ENCODE measurements at regions not wholly inside any gene's neighbourhood (a gene's known extent, or its start where the extent isn't known, plus 50 kb on each side); places are given as distances from the start of the nearest gene placed in this dataset.

DNA sequence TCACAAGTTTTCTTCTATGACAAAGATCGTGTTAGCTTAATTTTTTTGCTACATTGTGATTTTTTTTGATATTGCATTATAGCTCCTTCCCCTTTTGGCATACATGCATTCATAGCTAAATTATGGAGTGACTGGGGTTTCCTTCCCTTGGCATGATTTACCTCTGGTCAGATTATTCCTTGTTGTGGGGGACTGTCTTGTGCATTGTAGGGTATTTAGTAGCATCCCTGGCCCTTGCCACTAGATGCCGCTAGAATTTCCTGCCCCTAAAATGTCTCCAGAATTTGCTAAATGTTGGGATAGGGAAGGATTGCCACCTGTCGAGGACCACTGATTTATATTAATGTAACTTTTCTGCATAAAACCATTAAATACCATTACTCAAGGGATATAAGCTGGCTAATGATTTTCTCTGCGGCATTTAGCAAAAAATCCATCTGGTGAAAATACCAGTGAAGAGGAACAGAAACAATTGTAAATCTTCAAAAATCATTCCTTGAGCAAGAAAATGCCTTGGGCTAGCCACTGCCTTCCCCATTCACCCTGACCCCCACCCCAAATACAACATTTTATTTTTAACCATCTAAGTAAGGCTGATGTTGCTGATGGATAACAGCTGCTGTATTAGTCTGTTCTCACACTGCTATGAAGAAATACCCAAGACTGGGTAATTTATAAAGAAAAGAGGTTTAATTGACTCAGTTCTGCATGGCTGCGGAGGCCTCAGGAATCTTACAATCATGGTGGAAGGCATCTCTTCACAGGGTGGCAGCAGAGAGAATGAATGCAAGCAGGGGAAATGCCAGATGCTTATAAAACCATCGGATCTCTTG, 195.2 kb downstream of the MAP2K6 start:
- intact Hi-C loops (cut with DNase I) = no loop called here
- Histone ChIP-seq H3K4me3 (no peak overlapping the region), H3K27me3 (no peaks in the 10 kb centered on the region), H3K9me3 (no peaks in the 10 kb centered on the region), H3K36me3 (no peaks in the 10 kb centered on the region), H3K27ac (peak overlapping the region; percentile 44), H3K4me1 (peaks cover 18% of the 10 kb centered on the region)
- peak; percentile 49 for ATAC-seq
- DNase-seq = no peak
- TF ChIP-seq CTCF (IDR thresholded peaks at IDR 0.05) = peak; percentile 60

GRCh38 chr17:69620363-69620762, 205.9 kb downstream of the MAP2K6 start:
- no peak for ATAC-seq
- H3K36me3 ChIP-seq = no peaks in the 10 kb centered on the region
- no peaks in the 10 kb centered on the region for H3K9me3 ChIP-seq
- H3K4me1 ChIP-seq = no peaks in the 10 kb centered on the region
- no peak for TF ChIP-seq CTCF (IDR thresholded peaks at IDR 0.05)
- DNase-seq = no peak
- H3K27me3 ChIP-seq = no peaks in the 10 kb centered on the region
- no peak overlapping the region for H3K4me3 ChIP-seq
- no peak overlapping the region for H3K27ac ChIP-seq
- intact Hi-C loops (cut with DNase I) = no loop called here

- DNase-seq = no peak
- no peak for ATAC-seq
- no peak for TF ChIP-seq CTCF (IDR thresholded peaks at IDR 0.05)
Measured at GRCh38 chr17:69625474-69625873, 211.0 kb downstream of the MAP2K6 start.

DNA sequence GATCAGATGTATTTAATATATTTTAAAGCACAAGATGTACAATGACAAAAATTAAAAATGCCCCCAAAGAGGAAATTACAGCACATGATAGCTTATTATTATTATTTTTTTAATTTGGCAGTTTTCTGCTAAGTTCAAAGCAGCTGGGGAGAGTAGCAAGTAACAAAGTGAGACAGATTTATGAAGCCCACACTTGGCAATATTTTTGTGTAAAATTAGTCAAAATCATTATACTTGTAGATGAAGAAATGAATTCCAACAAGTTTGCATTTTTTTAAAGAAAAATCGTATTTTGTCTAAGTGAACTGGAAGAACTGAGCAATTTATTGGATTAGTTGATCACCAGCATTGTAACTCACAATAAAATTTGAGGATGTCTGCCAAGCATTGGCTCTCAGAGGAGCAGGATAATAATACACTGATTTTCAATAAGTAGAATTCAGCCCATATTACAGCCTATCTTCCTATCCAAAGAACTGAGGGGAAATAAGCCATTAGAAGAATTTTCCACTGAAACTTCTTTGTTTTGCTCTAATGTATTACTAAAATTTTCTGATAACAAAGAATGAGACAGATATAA, 215.6 kb downstream of the MAP2K6 start:
- no peak for TF ChIP-seq CTCF (IDR thresholded peaks at IDR 0.05)
- Histone ChIP-seq H3K27me3 (no peaks in the 10 kb centered on the region), H3K36me3 (no peaks in the 10 kb centered on the region), H3K4me1 (no peaks in the 10 kb centered on the region), H3K4me3 (no peak overlapping the region), H3K9me3 (no peaks in the 10 kb centered on the region), H3K27ac (no peak overlapping the region)
- no peak for ATAC-seq
- DNase-seq = no peak
- intact Hi-C loops (cut with DNase I) = no loop called here

More at GRCh38 chr17:69625474-69625873, 211.0 kb downstream of the MAP2K6 start:
- no peak overlapping the region for H3K27ac ChIP-seq
- H3K9me3 ChIP-seq = no peaks in the 10 kb centered on the region
- no peaks in the 10 kb centered on the region for H3K36me3 ChIP-seq
- no peaks in the 10 kb centered on the region for H3K4me1 ChIP-seq
- no peaks in the 10 kb centered on the region for H3K27me3 ChIP-seq
- no peak overlapping the region for H3K4me3 ChIP-seq
- intact Hi-C loops (cut with DNase I) = no loop called here

GRCh38 chr17:69634844-69635243, 220.3 kb downstream of the MAP2K6 start:
- intact Hi-C loops (cut with DNase I) = no loop called here
- no peaks in the 10 kb centered on the region for H3K36me3 ChIP-seq
- DNase-seq (no peak), ATAC-seq (no peak)
- no peaks in the 10 kb centered on the region for H3K9me3 ChIP-seq
- no peak for TF ChIP-seq CTCF (IDR thresholded peaks at IDR 0.05)
- no peaks in the 10 kb centered on the region for H3K4me1 ChIP-seq
- no peaks in the 10 kb centered on the region for H3K27me3 ChIP-seq
- no peak overlapping the region for H3K4me3 ChIP-seq
- H3K27ac ChIP-seq = no peak overlapping the region

Data from upper lobe of right lung (tissue), 1 donor.